GM23338 (cell line): ENCODE measurements at regions not wholly inside any gene's neighbourhood (a gene's known extent, or its start where the extent isn't known, plus 50 kb on each side); places are given as distances from the start of the nearest gene placed in this dataset.
"Not testable (repeated sequence)": the region's sequence is repeated elsewhere in the genome, so short reads cannot be mapped to it uniquely, and the experiment has no call there.

ENCODE experiments used
- ATAC-seq: fragments of 200-7000 bp; cut with Tn5 transposase; 3 replicates; pipeline ENCODE4 v1.9.1; 2020
- DNase-seq: peaks from one replicate; pipeline ENCODE4 v3.0.0-alpha.2; 2015; ENCODE audit warnings: low spot score
- H2AFZ ChIP-seq: fragments of 200-600 bp; sonication (generic); 2 replicates; pipeline ENCODE4 v1.8.0; 2016; ENCODE audit warnings: antibody characterized with exemption, mild to moderate bottlenecking, moderate library complexity
- H3F3A ChIP-seq: fragments of 200-600 bp; sonication (generic); replicated peaks from 2 replicates; pipeline ENCODE4 v1.8.0; 2017; ENCODE audit warnings: antibody characterized with exemption, mixed run types, low read depth
- H3K27ac ChIP-seq: fragments of 200-600 bp; sonication (generic); 2 replicates; pipeline ENCODE4 v1.6.1; 2016; ENCODE audit warnings: low read depth
- H3K27me3 ChIP-seq: fragments of 200-600 bp; sonication (generic); 2 replicates; pipeline ENCODE4 v1.8.0; 2016; ENCODE audit warnings: mild to moderate bottlenecking, mixed run types, moderate library complexity; ENCODE audit not compliant: insufficient read depth
- H3K36me3 ChIP-seq: fragments of 200-600 bp; sonication (generic); 2 replicates; pipeline ENCODE4 v1.8.0; 2016; ENCODE audit warnings: mild to moderate bottlenecking; ENCODE audit not compliant: insufficient read depth
- H3K4me1 ChIP-seq: fragments of 200-600 bp; sonication (generic); 2 replicates; pipeline ENCODE4 v1.8.0; 2016; ENCODE audit warnings: mild to moderate bottlenecking, moderate library complexity; ENCODE audit not compliant: insufficient read depth
- H3K4me2 ChIP-seq: fragments of 200-600 bp; sonication (generic); 2 replicates; pipeline ENCODE4 v1.7.1; 2017; ENCODE audit warnings: mixed run types
- H3K4me3 ChIP-seq: fragments of 200-600 bp; sonication (generic); 2 replicates; pipeline ENCODE4 v1.6.1; 2016; ENCODE audit warnings: mixed run types
- H3K79me2 ChIP-seq: fragments of 200-600 bp; sonication (generic); replicated peaks from 2 replicates; pipeline ENCODE4 v1.8.0; 2017; ENCODE audit warnings: mild to moderate bottlenecking; ENCODE audit not compliant: insufficient read depth
- H3K9me2 ChIP-seq: fragments of 200-600 bp; sonication (generic); 2 replicates; pipeline ENCODE4 v1.8.0; 2017; ENCODE audit not compliant: insufficient read depth
- H4K20me1 ChIP-seq: fragments of 200-600 bp; sonication (generic); replicated peaks from 2 replicates; pipeline ENCODE4 v1.8.0; 2017; ENCODE audit warnings: mild to moderate bottlenecking; ENCODE audit not compliant: insufficient read depth
- H3K27ac Mint-ChIP-seq: 2 replicates; pipeline ENCODE4 v1.8.0; 2020; ENCODE audit warnings: inconsistent platforms, mild to moderate bottlenecking, moderate library complexity, mixed read lengths
- H3K27me3 Mint-ChIP-seq: 3 replicates; pipeline ENCODE4 v1.8.0; 2022; ENCODE audit warnings: low read depth, mild to moderate bottlenecking, moderate library complexity, mixed read lengths, inconsistent platforms; ENCODE audit not compliant: insufficient read depth, poor library complexity
- H3K36me3 Mint-ChIP-seq: 3 replicates; pipeline ENCODE4 v1.8.0; 2021; ENCODE audit warnings: low read depth, mild to moderate bottlenecking, inconsistent platforms, moderate library complexity, mixed read lengths
- H3K4me1 Mint-ChIP-seq: 3 replicates; pipeline ENCODE4 v1.8.0; 2020; ENCODE audit warnings: mild to moderate bottlenecking, inconsistent platforms, mixed read lengths
- H3K4me3 Mint-ChIP-seq: 3 replicates; pipeline ENCODE4 v1.8.0; 2021; ENCODE audit warnings: moderate library complexity, mild to moderate bottlenecking, inconsistent platforms, mixed read lengths
- H3K9me3 Mint-ChIP-seq: 3 replicates; pipeline ENCODE4 v1.8.0; 2020; ENCODE audit warnings: moderate library complexity, mild to moderate bottlenecking, inconsistent platforms, mixed read lengths
- CREB1 ChIP-seq: fragments of 250-450 bp; sonication (Bioruptor Pico); IDR thresholded peaks from 2 replicates; pipeline ENCODE4 v1.5.0; 2020; ENCODE audit warnings: low read depth, mild to moderate bottlenecking, moderate library complexity
- CTCF ChIP-seq, 2 experiments: fragments of 200-600 bp in 1 of 2; sonication (generic) in 1 of 2; conservative IDR thresholded peaks; 2 replicates each; pipeline versions ENCODE4 v1.5.1 to v1.6.1; 2016 to 2017; ENCODE audit warnings: antibody characterized with exemption in 2 of 2, low read depth in 2 of 2, mild to moderate bottlenecking in 2 of 2, moderate library complexity in 1 of 2
- ETS1 ChIP-seq: IDR thresholded peaks from 2 replicates; pipeline ENCODE4 v1.6.1; 2016; ENCODE audit warnings: antibody characterized with exemption
- NANOG ChIP-seq: IDR thresholded peaks from 2 replicates; pipeline ENCODE4 v1.6.1; 2016; ENCODE audit warnings: antibody characterized with exemption, borderline replicate concordance
- STAT1 ChIP-seq: IDR thresholded peaks from one replicate; pipeline ENCODE4 v1.6.1; 2016; ENCODE audit warnings: antibody characterized with exemption; ENCODE audit not compliant: unreplicated experiment

GRCh38 chr6:166704171-166704570, 77.1 kb upstream of the RPS6KA2 start (continued):
- TF ChIP-seq CTCF (conservative IDR thresholded peaks at IDR 0.05; ENCODE audit: low read depth in 2 of 2) (no peak), STAT1 (no peak), ETS1 (no peak)

- TF ChIP-seq NANOG (no peak), CREB1 (CRISPR knock-in tag) (no peak)
- ATAC-seq: peak; percentile 55
- H2AFZ ChIP-seq: no peak overlapping the region
Observed at GRCh38 chr6:166703149-166703710, 76.2 kb upstream of the RPS6KA2 start.

GRCh38 chr6:166701424-166701823, 74.4 kb upstream of the RPS6KA2 start:
- not testable (repeated sequence) for H3F3A ChIP-seq, H4K20me1 ChIP-seq, H3K4me3 ChIP-seq, H3K9me2 ChIP-seq, H3K4me2 ChIP-seq, H3K36me3 ChIP-seq, H3K27ac Mint-ChIP-seq, H3K27me3 ChIP-seq, H3K27ac ChIP-seq, H3K4me3 Mint-ChIP-seq, DNase-seq, H3K27me3 Mint-ChIP-seq, H3K79me2 ChIP-seq, H3K9me3 Mint-ChIP-seq, H3K36me3 Mint-ChIP-seq, H2AFZ ChIP-seq
- H3K4me1 Mint-ChIP-seq: peaks cover 41% of the 10 kb centered on the region
- peaks cover 14% of the 10 kb centered on the region for H3K4me1 ChIP-seq
- ATAC-seq: peak; percentile 58

More at GRCh38 chr6:166703149-166703710, 76.2 kb upstream of the RPS6KA2 start:
- no peaks in the 10 kb centered on the region for H3K79me2 ChIP-seq
- peaks cover 14% of the 10 kb centered on the region for H3K4me1 ChIP-seq
- no peaks in the 10 kb centered on the region for H4K20me1 ChIP-seq
- Mint-ChIP-seq H3K4me1 (peaks cover 41% of the 10 kb centered on the region), H3K27me3 (peaks cover 8% of the 10 kb centered on the region), H3K27ac (no peak overlapping the region), H3K36me3 (peaks cover 6% of the 10 kb centered on the region), H3K9me3 (peaks cover 4% of the 10 kb centered on the region; the same call in 2 of the 3 replicates), H3K4me3 (no peak overlapping the region)
- H3K4me3 ChIP-seq: no peak overlapping the region
- H3K36me3 ChIP-seq: no peaks in the 10 kb centered on the region
- 0 out of 2 replicates have a peak, but pooled peaks cover 9% of the 10 kb centered on the region for H3K27me3 ChIP-seq
- DNase-seq: peak; percentile 34
- no peak overlapping the region for H3K27ac ChIP-seq
- no peaks in the 10 kb centered on the region for H3F3A ChIP-seq
- H3K9me2 ChIP-seq: no peaks in the 10 kb centered on the region
- 0 out of 2 replicates have a peak overlapping the region, but pooled peaks have one; percentile 56 for H3K4me2 ChIP-seq

GRCh38 chr6:166700871-166701270, 73.8 kb upstream of the RPS6KA2 start:
- ATAC-seq, H3K4me2 ChIP-seq, H2AFZ ChIP-seq, H3K4me3 ChIP-seq, H3K36me3 ChIP-seq, DNase-seq, H3K9me3 Mint-ChIP-seq, H3K27me3 ChIP-seq, H3K9me2 ChIP-seq, H3K27me3 Mint-ChIP-seq, H4K20me1 ChIP-seq, H3K27ac ChIP-seq, H3K79me2 ChIP-seq, H3K4me3 Mint-ChIP-seq, H3K36me3 Mint-ChIP-seq, H3K27ac Mint-ChIP-seq, H3F3A ChIP-seq: not testable (repeated sequence)
- peaks cover 14% of the 10 kb centered on the region for H3K4me1 ChIP-seq
- peaks cover 41% of the 10 kb centered on the region for H3K4me1 Mint-ChIP-seq
